GM18519 (cell line): ENCODE measurements at regions not wholly inside any gene's neighbourhood (a gene's known extent, or its start where the extent isn't known, plus 50 kb on each side); places are given as distances from the start of the nearest gene placed in this dataset.
"Not testable (repeated sequence)": the region's sequence is repeated elsewhere in the genome, so short reads cannot be mapped to it uniquely, and the experiment has no call there.

Experiments used
- ATAC-seq: cut with Tn5 transposase; IDR thresholded peaks from one replicate; pipeline ENCODE4 v1.9.1; 2021; ENCODE audit warnings: mild to moderate bottlenecking, moderate library complexity; ENCODE audit not compliant: unreplicated experiment, low FRiP score

GRCh38 chr2:183867206-183867605 is 731.1 kb upstream of the ZNF804A start:
- no peak for ATAC-seq

- no peak for ATAC-seq
These were observed 730.2 kb upstream of the ZNF804A start for GRCh38 chr2:183868153-183868552.

GRCh38 chr2:183868707-183869106 is 729.6 kb upstream of the ZNF804A start:
- ATAC-seq = no peak

GRCh38 chr2:183872131-183872530 is 726.2 kb upstream of the ZNF804A start:
- no peak for ATAC-seq

GRCh38 chr2:183881978-183882377 is 716.4 kb upstream of the ZNF804A start:
- ATAC-seq = no peak

- ATAC-seq = no peak
These were observed 705.9 kb upstream of the ZNF804A start for GRCh38 chr2:183892315-183892941.

- no peak for ATAC-seq
These were observed 699.7 kb upstream of the ZNF804A start for GRCh38 chr2:183898641-183899040.

- no peak for ATAC-seq
These were observed 696.4 kb upstream of the ZNF804A start for GRCh38 chr2:183901931-183902330.

GRCh38 chr2:183903026-183903425 is 695.3 kb upstream of the ZNF804A start:
- ATAC-seq = no peak

GRCh38 chr2:183916041-183916440 is 682.3 kb upstream of the ZNF804A start:
- ATAC-seq = not testable (repeated sequence)

- no peak for ATAC-seq
These were observed 679.2 kb upstream of the ZNF804A start for GRCh38 chr2:183919167-183919566.

- ATAC-seq = no peak
These were observed 678.4 kb upstream of the ZNF804A start for GRCh38 chr2:183919926-183920325.

GRCh38 chr2:183925281-183925680 is 673.0 kb upstream of the ZNF804A start:
- ATAC-seq = no peak

GRCh38 chr2:183926433-183926832 is 671.9 kb upstream of the ZNF804A start:
- ATAC-seq = no peak

GRCh38 chr2:183927406-183928325 is 670.7 kb upstream of the ZNF804A start:
- ATAC-seq = no peak

GRCh38 chr2:183935005-183935404 is 663.3 kb upstream of the ZNF804A start:
- ATAC-seq = no peak

GRCh38 chr2:183937220-183937619 is 661.1 kb upstream of the ZNF804A start:
- no peak for ATAC-seq

- ATAC-seq = no peak
These were observed 652.1 kb upstream of the ZNF804A start for GRCh38 chr2:183946193-183946592.

GRCh38 chr2:183948861-183949260 is 649.5 kb upstream of the ZNF804A start:
- ATAC-seq = no peak

GRCh38 chr2:183950673-183951072 is 647.7 kb upstream of the ZNF804A start:
- ATAC-seq = no peak

GRCh38 chr2:183951630-183952029 is 646.7 kb upstream of the ZNF804A start:
- ATAC-seq = no peak

- no peak for ATAC-seq
These were observed 645.6 kb upstream of the ZNF804A start for GRCh38 chr2:183952741-183953140.
